ENCODE measurements at regions not wholly inside any gene's neighbourhood (a gene's known extent, or its start where the extent isn't known, plus 50 kb on each side); places are given as distances from the start of the nearest gene placed in this dataset.
"Not testable (repeated sequence)": the region's sequence is repeated elsewhere in the genome, so short reads cannot be mapped to it uniquely, and the experiment has no call there.

- H3K27ac ChIP-seq (ENCODE audit: low read depth): no peak overlapping the region
- DNase-seq (ENCODE audit: extremely low spot score): peak; percentile 50
- no peaks in the 10 kb centered on the region for H3K4me1 ChIP-seq (ENCODE audit: insufficient read depth)
- no peaks in the 10 kb centered on the region for H3K36me3 ChIP-seq (ENCODE audit: insufficient read depth)
- no peak overlapping the region for H3K4me3 ChIP-seq (ENCODE audit: low read depth, low read length)
- WGBS: 47% methylated on average over 5 of the region's 5 CpGs
These were observed 270.4 kb upstream of the TUT7 start for GRCh38 chr9:86624630-86625029.

- no peak for DNase-seq (ENCODE audit: extremely low spot score)
- WGBS: 71% methylated on average over 6 of the region's 6 CpGs
- no peak overlapping the region for H3K4me3 ChIP-seq (ENCODE audit: low read depth, low read length)
- no peaks in the 10 kb centered on the region for H3K36me3 ChIP-seq (ENCODE audit: insufficient read depth)
- no peak overlapping the region for H3K27ac ChIP-seq (ENCODE audit: low read depth)
- H3K4me1 ChIP-seq (ENCODE audit: insufficient read depth): no peaks in the 10 kb centered on the region
These were observed 260.9 kb upstream of the TUT7 start for GRCh38 chr9:86614871-86615849.

- no peaks in the 10 kb centered on the region for H3K4me1 ChIP-seq (ENCODE audit: insufficient read depth)
- H3K27ac ChIP-seq (ENCODE audit: low read depth): no peak overlapping the region
- whole genome bisulfite sequencing: 93% methylated on average over 5 of the region's 5 CpGs
- no peaks in the 10 kb centered on the region for H3K36me3 ChIP-seq (ENCODE audit: insufficient read depth)
- H3K4me3 ChIP-seq (ENCODE audit: low read depth, low read length): no peak overlapping the region
- DNase-seq (ENCODE audit: extremely low spot score): no peak
These were observed 259.7 kb upstream of the TUT7 start for GRCh38 chr9:86613943-86614342.

- H3K36me3 ChIP-seq (ENCODE audit: insufficient read depth); H3K4me1 ChIP-seq (ENCODE audit: insufficient read depth); H3K27ac ChIP-seq (ENCODE audit: low read depth); DNase-seq (ENCODE audit: extremely low spot score); H3K4me3 ChIP-seq (ENCODE audit: low read depth, low read length): not testable (repeated sequence)
- 82% methylated on average over 22 of the region's 27 CpGs for WGBS
These were observed 257.3 kb upstream of the TUT7 start for GRCh38 chr9:86611534-86611933.

- Histone ChIP-seq H3K36me3 (ENCODE audit: insufficient read depth) (no peaks in the 10 kb centered on the region), H3K27ac (ENCODE audit: low read depth) (no peak overlapping the region), H3K4me3 (ENCODE audit: low read depth, low read length) (no peak overlapping the region), H3K4me1 (ENCODE audit: insufficient read depth) (no peaks in the 10 kb centered on the region)
- no peak for DNase-seq (ENCODE audit: extremely low spot score)
- 75% methylated on average over 3 of the region's 3 CpGs for WGBS
These were observed 251.1 kb upstream of the TUT7 start for GRCh38 chr9:86605303-86605702.

- no peaks in the 10 kb centered on the region for H3K4me1 ChIP-seq (ENCODE audit: insufficient read depth)
- no peak for DNase-seq (ENCODE audit: extremely low spot score)
- H3K27ac ChIP-seq (ENCODE audit: low read depth): no peak overlapping the region
- no peaks in the 10 kb centered on the region for H3K36me3 ChIP-seq (ENCODE audit: insufficient read depth)
- H3K4me3 ChIP-seq (ENCODE audit: low read depth, low read length): no peak overlapping the region
These were observed 250.5 kb upstream of the TUT7 start for GRCh38 chr9:86604741-86605140.

GRCh38 chr9:86602715-86603114 is 248.5 kb upstream of the TUT7 start:
- Histone ChIP-seq H3K27ac (ENCODE audit: low read depth) (no peak overlapping the region), H3K4me3 (ENCODE audit: low read depth, low read length) (no peak overlapping the region), H3K36me3 (ENCODE audit: insufficient read depth) (no peaks in the 10 kb centered on the region), H3K4me1 (ENCODE audit: insufficient read depth) (no peaks in the 10 kb centered on the region)
- no peak for DNase-seq (ENCODE audit: extremely low spot score)

- no peak overlapping the region for H3K27ac ChIP-seq (ENCODE audit: low read depth)
- no peaks in the 10 kb centered on the region for H3K4me1 ChIP-seq (ENCODE audit: insufficient read depth)
- no peak for DNase-seq (ENCODE audit: extremely low spot score)
- no peak overlapping the region for H3K4me3 ChIP-seq (ENCODE audit: low read depth, low read length)
- WGBS: 84% methylated on average over 3 of the region's 3 CpGs
- H3K36me3 ChIP-seq (ENCODE audit: insufficient read depth): no peaks in the 10 kb centered on the region
These were observed 247.5 kb upstream of the TUT7 start for GRCh38 chr9:86601697-86602096.

- WGBS: 47% methylated on average over 3 of the region's 3 CpGs
- Histone ChIP-seq H3K27ac (ENCODE audit: low read depth) (no peak overlapping the region), H3K4me1 (ENCODE audit: insufficient read depth) (no peaks in the 10 kb centered on the region)
These were observed 246.8 kb upstream of the TUT7 start for GRCh38 chr9:86600977-86601376.

GRCh38 chr9:86600291-86600690 is 246.1 kb upstream of the TUT7 start:
- WGBS: 52% methylated on average over 3 of the region's 3 CpGs
- DNase-seq (ENCODE audit: extremely low spot score): no peak
- no peaks in the 10 kb centered on the region for H3K36me3 ChIP-seq (ENCODE audit: insufficient read depth)
- no peak overlapping the region for H3K27ac ChIP-seq (ENCODE audit: low read depth)
- no peak overlapping the region for H3K4me3 ChIP-seq (ENCODE audit: low read depth, low read length)
- H3K4me1 ChIP-seq (ENCODE audit: insufficient read depth): no peaks in the 10 kb centered on the region

More at GRCh38 chr9:86600977-86601376, 246.8 kb upstream of the TUT7 start:
- no peak for DNase-seq (ENCODE audit: extremely low spot score)
- no peak overlapping the region for H3K4me3 ChIP-seq (ENCODE audit: low read depth, low read length)
- H3K36me3 ChIP-seq (ENCODE audit: insufficient read depth): no peaks in the 10 kb centered on the region

GRCh38 chr9:86599561-86599960 is 245.4 kb upstream of the TUT7 start:
- no peak overlapping the region for H3K4me3 ChIP-seq (ENCODE audit: low read depth, low read length)
- no peak overlapping the region for H3K27ac ChIP-seq (ENCODE audit: low read depth)
- WGBS: 58% methylated on average over 1 of the region's 1 CpG
- DNase-seq (ENCODE audit: extremely low spot score): no peak
- no peaks in the 10 kb centered on the region for H3K36me3 ChIP-seq (ENCODE audit: insufficient read depth)
- H3K4me1 ChIP-seq (ENCODE audit: insufficient read depth): no peaks in the 10 kb centered on the region

GRCh38 chr9:86598411-86599239 is 244.4 kb upstream of the TUT7 start:
- Histone ChIP-seq H3K27ac (ENCODE audit: low read depth) (no peak overlapping the region), H3K4me3 (ENCODE audit: low read depth, low read length) (no peak overlapping the region), H3K4me1 (ENCODE audit: insufficient read depth) (no peaks in the 10 kb centered on the region), H3K36me3 (ENCODE audit: insufficient read depth) (no peaks in the 10 kb centered on the region)
- WGBS: 56% methylated on average over 10 of the region's 10 CpGs
- no peak for DNase-seq (ENCODE audit: extremely low spot score)

GRCh38 chr9:86594724-86595123 is 240.5 kb upstream of the TUT7 start:
- DNase-seq (ENCODE audit: extremely low spot score): no peak
- H3K4me3 ChIP-seq (ENCODE audit: low read depth, low read length): no peak overlapping the region
- 93% methylated on average over 10 of the region's 10 CpGs for WGBS
- no peak overlapping the region for H3K27ac ChIP-seq (ENCODE audit: low read depth)
- no peaks in the 10 kb centered on the region for H3K4me1 ChIP-seq (ENCODE audit: insufficient read depth)
- H3K36me3 ChIP-seq (ENCODE audit: insufficient read depth): no peaks in the 10 kb centered on the region

GRCh38 chr9:86591472-86591871 is 237.3 kb upstream of the TUT7 start:
- Histone ChIP-seq H3K4me1 (ENCODE audit: insufficient read depth) (no peaks in the 10 kb centered on the region), H3K27ac (ENCODE audit: low read depth) (no peak overlapping the region), H3K36me3 (ENCODE audit: insufficient read depth) (no peaks in the 10 kb centered on the region), H3K4me3 (ENCODE audit: low read depth, low read length) (no peak overlapping the region)
- WGBS: 93% methylated on average over 4 of the region's 4 CpGs
- no peak for DNase-seq (ENCODE audit: extremely low spot score)
